DMS 273 (cell line): ENCODE measurements at regions not wholly inside any gene's neighbourhood (a gene's known extent, or its start where the extent isn't known, plus 50 kb on each side); places are given as distances from the start of the nearest gene placed in this dataset.
A peak's percentile ranks its signal among the peaks of the same experiment; 100 is the strongest.
"Not testable (repeated sequence)": the region's sequence is repeated elsewhere in the genome, so short reads cannot be mapped to it uniquely, and the experiment has no call there.

Source experiments
- DNase-seq: peaks from one replicate; lab custom pipeline; 2025; ENCODE audit not compliant: unreplicated experiment; lab: John Stamatoyannopoulos, UW

- no peak for DNase-seq
These were observed 101.8 kb downstream of the TNFAIP3 start for GRCh38 chr6:137968901-137969300.

- DNase-seq = no peak
These were observed 102.8 kb downstream of the TNFAIP3 start for GRCh38 chr6:137969874-137970273.

GRCh38 chr6:137970368-137970767 is 103.3 kb downstream of the TNFAIP3 start:
- no peak for DNase-seq

- no peak for DNase-seq
These were observed 106.1 kb downstream of the TNFAIP3 start for GRCh38 chr6:137973201-137973600.

GRCh38 chr6:137975188-137975940 is 108.3 kb downstream of the TNFAIP3 start:
- DNase-seq = peak; percentile 37

- DNase-seq = no peak
These were observed 109.4 kb downstream of the TNFAIP3 start for GRCh38 chr6:137976430-137976829.

- no peak for DNase-seq
These were observed 110.1 kb downstream of the TNFAIP3 start for GRCh38 chr6:137977206-137977605.

- DNase-seq = peak; percentile 56
These were observed 110.8 kb downstream of the TNFAIP3 start for GRCh38 chr6:137977814-137978213.

GRCh38 chr6:137978252-137978896 is 111.3 kb downstream of the TNFAIP3 start:
- DNase-seq = peak; percentile 31

GRCh38 chr6:137979263-137979662 is 112.2 kb downstream of the TNFAIP3 start:
- DNase-seq = not testable (repeated sequence)

- no peak for DNase-seq
These were observed 113.7 kb downstream of the TNFAIP3 start for GRCh38 chr6:137980777-137981176.

- DNase-seq = peak; percentile 16
These were observed 114.7 kb downstream of the TNFAIP3 start for GRCh38 chr6:137981758-137982157.

GRCh38 chr6:137982418-137983189 is 115.5 kb downstream of the TNFAIP3 start:
- DNase-seq = no peak

- no peak for DNase-seq
These were observed 116.2 kb downstream of the TNFAIP3 start for GRCh38 chr6:137983269-137983668.

- DNase-seq = no peak
These were observed 117.6 kb downstream of the PERP start for GRCh38 chr6:137989664-137990063.

GRCh38 chr6:137995371-137995770 is 111.8 kb downstream of the PERP start:
- DNase-seq = no peak

GRCh38 chr6:137998461-137999019 is 108.7 kb downstream of the PERP start:
- no peak for DNase-seq

- no peak for DNase-seq
These were observed 107.4 kb downstream of the PERP start for GRCh38 chr6:137999815-138000214.

GRCh38 chr6:138000941-138001340 is 106.3 kb downstream of the PERP start:
- no peak for DNase-seq

- DNase-seq = peak; percentile 69
These were observed 105.4 kb downstream of the PERP start for GRCh38 chr6:138001750-138002349.
